Right lobe of liver (tissue), 6 donors: ENCODE measurements at regions not wholly inside any gene's neighbourhood (a gene's known extent, or its start where the extent isn't known, plus 50 kb on each side); places are given as distances from the start of the nearest gene placed in this dataset.
A peak's percentile ranks its signal among the peaks of the same experiment; 100 is the strongest.

ENCODE experiments used
- ATAC-seq, 4 donors: fragments of 200-7000 bp; cut with Tn5 transposase; one replicate each; pipeline ENCODE4 v1.9.1; 2020; ENCODE audit warnings: mild to moderate bottlenecking in 4 of 4, moderate library complexity in 4 of 4
- DNase-seq, 3 donors: peaks; one replicate each; pipeline ENCODE4 v3.0.0-alpha.2; 2020
- H3K27ac ChIP-seq, 3 donors: fragments of 200-600 bp; one replicate each; pipeline ENCODE4 v1.8.0; 2022
- H3K27me3 ChIP-seq, 2 donors: fragments of 200-600 bp; one replicate each; pipeline ENCODE4 v1.8.0; 2022
- H3K36me3 ChIP-seq, 4 donors: fragments of 200-600 bp; sonication (generic) in 1 of 4; one replicate each; pipeline versions ENCODE4 v1.5.1 to v1.8.0; 2017 to 2022; ENCODE audit warnings: control low read depth in 1 of 4
- H3K4me1 ChIP-seq, 4 donors: fragments of 200-600 bp; sonication (generic) in 1 of 4; one replicate each; pipeline versions ENCODE4 v1.5.1 to v1.8.0; 2017 to 2022; ENCODE audit warnings: control low read depth in 1 of 4
- H3K4me3 ChIP-seq, 3 donors: fragments of 200-600 bp; one replicate each; pipeline ENCODE4 v1.8.0; 2022
- H3K9me3 ChIP-seq, 4 donors: fragments of 200-600 bp; sonication (generic) in 1 of 4; one replicate each; pipeline versions ENCODE4 v1.5.1 to v1.8.0; 2017 to 2022; ENCODE audit warnings: control low read depth in 1 of 4
- CTCF ChIP-seq, 4 donors: fragments of 200-600 bp in 3 of 4; fragments of 450-650 bp in 1 of 4; IDR thresholded peaks; one replicate each; pipeline versions ENCODE4 v1.5.1 to v1.8.0; 2016 to 2022; ENCODE audit warnings: antibody characterized with exemption in 4 of 4, mild to moderate bottlenecking in 2 of 4
- POLR2A ChIP-seq: fragments of 450-650 bp; IDR thresholded peaks from one replicate; pipeline ENCODE4 v1.6.1; 2017; ENCODE audit warnings: antibody characterized with exemption, mild to moderate bottlenecking
- WGBS: methylation state at CpG from one replicate; pipeline ENCODE4 v1.1.6; 2018; ENCODE audit warnings: low coverage, low lambda C conversion rate; ENCODE audit not compliant: insufficient coverage; ENCODE audit errors: missing lambda C conversion rate; 5-methylcytosine and 5-hydroxymethylcytosine counted together
- intact Hi-C, 2 donors: fragments of 100-400 bp; cut with DNase I; formaldehyde crosslinking; loops; one replicate each; pipeline versions ENCODE4 v1.11.2 to v1.14.1; 2022
- donor health status: DM: no; HTN: yes; CAD: no.
- donor health status: DM: no; HTN: no; CAD: no.
- donor health status: DM: no; HTN: no; CAD: no.
- donor health status: DM: no; HTN: yes; CAD: no.
- donor health status: DM: no; HTN: yes; CAD: no.

DNA sequence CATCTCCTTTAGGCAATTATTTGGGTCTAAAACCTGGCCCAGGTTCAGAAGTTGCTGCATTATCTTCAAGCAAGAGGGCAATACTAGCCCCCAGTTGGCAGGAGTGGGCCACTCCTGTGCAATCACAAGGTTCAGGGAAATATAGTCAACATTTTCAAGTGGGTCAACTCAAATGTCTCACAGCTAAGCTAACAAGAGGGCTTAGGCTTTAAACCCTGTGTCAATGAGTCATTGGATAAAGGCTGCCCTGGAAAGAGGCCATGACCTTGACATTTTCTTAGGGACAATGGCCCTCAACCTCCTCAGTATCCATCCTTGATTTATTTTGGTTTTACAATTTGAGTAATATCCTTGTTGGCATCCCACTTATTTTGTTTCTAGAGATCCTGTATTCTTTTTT lies 73.5 kb upstream of the DCP1A start:
- H3K4me1 ChIP-seq, result peaks cover 0 to 6% (median 0%) of the 10 kb centered on the region in 4 donors
- intact Hi-C loops, result no loop called here
- TF ChIP-seq CTCF (IDR thresholded peaks at IDR 0.05), result no peak
- ATAC-seq, result peak in 1 of 4 donors; percentile 9
- DNase-seq, result no peak
- no peak overlapping the region for H3K4me3 ChIP-seq
- H3K9me3 ChIP-seq, result no peaks in the 10 kb centered on the region
- H3K27ac ChIP-seq, result no peak overlapping the region
- H3K27me3 ChIP-seq, result no peaks in the 10 kb centered on the region
- no peaks in the 10 kb centered on the region for H3K36me3 ChIP-seq

GRCh38 chr3:53422954-53423698 lies 71.3 kb upstream of the CACNA1D start:
- DNase-seq, result peak in 1 of 3 donors; percentile 31
- Histone ChIP-seq H3K4me3 (no peak overlapping the region), H3K27ac (no peak overlapping the region), H3K4me1 (peaks cover 0 to 6% (median 0%) of the 10 kb centered on the region in 4 donors), H3K27me3 (no peaks in the 10 kb centered on the region), H3K36me3 (no peaks in the 10 kb centered on the region), H3K9me3 (no peaks in the 10 kb centered on the region)
- WGBS, result 100% methylated on average over 1 of the region's 2 CpGs
- peak; percentile 25 to 93 (median 43) for ATAC-seq
- intact Hi-C loops, result no loop called here
- TF ChIP-seq POLR2A (no peak), CTCF (IDR thresholded peaks at IDR 0.05) (no peak)

- no peak overlapping the region for H3K4me3 ChIP-seq
- H3K4me1 ChIP-seq, result peaks cover 0 to 6% (median 0%) of the 10 kb centered on the region in 4 donors
- 69% methylated on average over 2 of the region's 2 CpGs for WGBS
- no peak for TF ChIP-seq CTCF (IDR thresholded peaks at IDR 0.05)
- no peak for TF ChIP-seq POLR2A
- H3K36me3 ChIP-seq, result no peaks in the 10 kb centered on the region
- intact Hi-C loops, result no loop called here
- no peaks in the 10 kb centered on the region for H3K9me3 ChIP-seq
- no peak overlapping the region for H3K27ac ChIP-seq
- DNase-seq, result no peak
- ATAC-seq, result no peak
- H3K27me3 ChIP-seq, result no peaks in the 10 kb centered on the region
Measured at GRCh38 chr3:53425936-53426335, 68.5 kb upstream of the CACNA1D start.

DNA sequence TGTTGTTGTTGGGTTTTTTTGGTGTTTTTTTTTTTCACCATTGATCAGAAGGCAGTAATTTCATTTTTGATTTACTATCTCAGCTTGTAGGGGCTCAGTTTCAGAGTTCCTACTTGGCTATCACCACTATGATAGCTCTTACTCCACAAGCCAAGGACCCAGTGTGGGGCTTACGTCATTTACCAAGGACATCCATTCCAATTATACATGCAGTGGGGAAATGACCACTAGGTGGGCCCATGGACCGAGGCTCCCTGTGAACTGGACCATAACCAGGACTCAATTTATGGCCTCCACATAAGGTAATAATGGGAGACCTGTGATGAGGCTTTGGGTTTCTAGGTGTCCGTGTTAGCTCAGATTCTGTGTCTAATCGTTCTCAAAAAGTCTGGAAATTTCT lies 67.5 kb upstream of the CACNA1D start:
- peak in 3 of 4 donors; percentile 40 to 66 (median 62) for ATAC-seq
- no peaks in the 10 kb centered on the region for H3K36me3 ChIP-seq
- H3K4me3 ChIP-seq, result no peak overlapping the region
- H3K9me3 ChIP-seq, result no peaks in the 10 kb centered on the region
- WGBS, result 62% methylated on average over 4 of the region's 4 CpGs
- peaks cover 0 to 6% (median 0%) of the 10 kb centered on the region in 4 donors for H3K4me1 ChIP-seq
- no peak overlapping the region for H3K27ac ChIP-seq
- no peak for DNase-seq
- peak in 3 of 4 donors; percentile 8 to 23 (median 21) for TF ChIP-seq CTCF (IDR thresholded peaks at IDR 0.05)
- no peak for TF ChIP-seq POLR2A
- intact Hi-C loops, result no loop called here
- no peaks in the 10 kb centered on the region for H3K27me3 ChIP-seq
